ENCODE measurements at regions not wholly inside any gene's neighbourhood (a gene's known extent, or its start where the extent isn't known, plus 50 kb on each side); places are given as distances from the start of the nearest gene placed in this dataset.

DNA sequence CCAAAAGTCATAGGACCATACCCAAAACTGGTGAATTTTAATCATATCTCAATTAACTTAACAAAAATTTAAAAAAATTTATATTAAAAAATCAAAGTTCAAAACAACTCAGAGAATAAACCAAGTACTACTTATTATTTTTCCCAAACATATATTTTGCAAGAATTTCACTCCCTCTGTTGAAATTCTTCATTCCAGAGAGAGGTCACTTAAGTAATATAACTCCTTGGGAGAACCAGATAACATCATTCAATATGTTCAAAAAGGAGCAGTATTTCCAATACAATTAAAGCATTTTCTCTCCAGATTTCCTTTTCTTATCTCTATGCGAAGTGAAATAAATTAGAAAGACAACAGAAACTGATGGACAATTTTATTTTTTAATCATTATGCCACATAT, 165.9 kb upstream of the RND3 start:
- H3K4me1 Mint-ChIP-seq, result no peaks in the 10 kb centered on the region
- no peaks in the 10 kb centered on the region for H3K27me3 Mint-ChIP-seq
- H3K4me3 Mint-ChIP-seq, result no peak overlapping the region
- no peak overlapping the region for H3K27ac Mint-ChIP-seq
- H3K9me3 Mint-ChIP-seq, result no peaks in the 10 kb centered on the region
- no peak for DNase-seq
- H3K36me3 Mint-ChIP-seq, result no peaks in the 10 kb centered on the region

- Mint-ChIP-seq H3K4me3 (no peak overlapping the region), H3K27me3 (no peaks in the 10 kb centered on the region), H3K27ac (no peak overlapping the region), H3K9me3 (no peaks in the 10 kb centered on the region), H3K36me3 (no peaks in the 10 kb centered on the region), H3K4me1 (no peaks in the 10 kb centered on the region)
- no peak for DNase-seq
These were observed 160.5 kb upstream of the RND3 start for GRCh38 chr2:150647943-150648342.

- no peak overlapping the region for H3K27ac Mint-ChIP-seq
- H3K4me3 Mint-ChIP-seq, result no peak overlapping the region
- no peaks in the 10 kb centered on the region for H3K36me3 Mint-ChIP-seq
- no peaks in the 10 kb centered on the region for H3K4me1 Mint-ChIP-seq
- DNase-seq, result no peak
- no peaks in the 10 kb centered on the region for H3K9me3 Mint-ChIP-seq
- no peaks in the 10 kb centered on the region for H3K27me3 Mint-ChIP-seq
These were observed 159.3 kb upstream of the RND3 start for GRCh38 chr2:150646746-150647145.

DNA sequence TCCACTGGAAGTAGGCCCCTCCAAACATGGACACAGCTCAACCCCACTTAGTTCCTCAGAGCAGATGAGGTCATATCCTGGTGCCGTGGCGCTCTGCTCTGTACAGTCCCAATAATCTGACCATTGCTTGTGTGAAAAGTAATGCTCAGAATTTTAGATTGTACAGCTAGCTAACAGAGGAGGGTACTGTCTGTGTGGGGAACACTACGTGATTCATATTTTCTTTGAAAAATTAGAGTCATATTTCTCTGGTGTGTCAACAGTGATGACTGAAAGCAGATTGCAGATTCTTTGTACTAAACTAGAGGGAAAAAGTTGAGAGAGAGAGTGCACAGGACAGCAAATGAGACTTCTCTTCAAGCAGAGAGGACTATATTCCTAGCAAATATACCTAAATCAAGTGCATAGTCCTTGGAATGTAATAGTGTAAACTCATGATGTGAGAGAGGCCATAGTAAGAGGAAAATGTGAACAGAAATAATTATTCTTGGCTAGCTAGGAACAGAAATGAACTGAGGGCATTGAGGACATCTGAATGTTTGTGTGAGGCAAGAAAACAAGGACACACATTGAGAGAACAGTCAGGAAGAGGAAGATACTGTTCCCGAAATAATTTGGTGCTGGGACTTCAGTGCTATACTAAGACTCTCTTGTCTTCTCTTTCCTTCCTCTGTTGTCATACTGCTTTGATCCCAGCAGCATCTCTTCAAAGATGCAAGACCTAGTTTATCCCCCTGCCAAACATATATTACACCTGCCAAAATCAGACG, 157.0 kb upstream of the RND3 start:
- H3K36me3 Mint-ChIP-seq, result no peaks in the 10 kb centered on the region
- DNase-seq, result no peak
- no peak overlapping the region for H3K27ac Mint-ChIP-seq
- H3K9me3 Mint-ChIP-seq, result no peaks in the 10 kb centered on the region
- no peaks in the 10 kb centered on the region for H3K4me1 Mint-ChIP-seq
- no peak overlapping the region for H3K4me3 Mint-ChIP-seq
- no peaks in the 10 kb centered on the region for H3K27me3 Mint-ChIP-seq

DNA sequence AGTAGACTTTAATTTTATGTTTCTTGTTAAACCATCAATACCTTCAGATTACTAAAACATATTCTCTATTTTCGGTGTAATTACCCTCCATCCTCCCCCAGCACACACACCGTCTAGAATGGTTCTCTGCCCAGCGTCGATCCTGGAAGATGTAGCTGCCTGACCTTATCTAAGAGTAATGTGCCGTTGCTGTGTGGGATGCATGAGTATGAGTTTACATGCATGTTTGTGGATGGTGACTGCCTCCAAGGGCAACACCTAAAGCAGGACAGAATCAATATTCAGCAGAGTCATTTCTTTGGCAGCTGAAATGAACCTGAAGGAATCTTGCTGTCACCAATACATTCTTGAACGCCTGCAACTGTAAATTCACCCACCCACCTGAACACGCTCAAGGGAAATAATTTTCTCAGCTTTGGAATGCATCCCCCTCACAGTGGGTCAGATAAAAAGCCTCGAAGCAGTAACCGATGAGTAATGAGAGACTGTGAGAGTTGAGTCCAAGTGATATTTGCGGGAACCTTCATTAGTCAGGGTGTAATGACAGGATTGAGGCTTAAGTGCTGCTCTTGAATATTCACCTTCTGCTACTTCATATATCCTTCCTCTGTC, 155.8 kb upstream of the RND3 start:
- H3K4me1 Mint-ChIP-seq, result no peaks in the 10 kb centered on the region
- H3K27me3 Mint-ChIP-seq, result no peaks in the 10 kb centered on the region
- H3K27ac Mint-ChIP-seq, result no peak overlapping the region
- H3K4me3 Mint-ChIP-seq, result no peak overlapping the region
- DNase-seq, result no peak
- H3K9me3 Mint-ChIP-seq, result no peaks in the 10 kb centered on the region
- H3K36me3 Mint-ChIP-seq, result no peaks in the 10 kb centered on the region

GRCh38 chr2:150640039-150640438, 152.6 kb upstream of the RND3 start:
- no peak for DNase-seq
- Mint-ChIP-seq H3K9me3 (peaks cover 3% of the 10 kb centered on the region), H3K4me3 (no peak overlapping the region), H3K4me1 (no peaks in the 10 kb centered on the region), H3K27ac (no peak overlapping the region), H3K27me3 (no peaks in the 10 kb centered on the region), H3K36me3 (no peaks in the 10 kb centered on the region)

DNA sequence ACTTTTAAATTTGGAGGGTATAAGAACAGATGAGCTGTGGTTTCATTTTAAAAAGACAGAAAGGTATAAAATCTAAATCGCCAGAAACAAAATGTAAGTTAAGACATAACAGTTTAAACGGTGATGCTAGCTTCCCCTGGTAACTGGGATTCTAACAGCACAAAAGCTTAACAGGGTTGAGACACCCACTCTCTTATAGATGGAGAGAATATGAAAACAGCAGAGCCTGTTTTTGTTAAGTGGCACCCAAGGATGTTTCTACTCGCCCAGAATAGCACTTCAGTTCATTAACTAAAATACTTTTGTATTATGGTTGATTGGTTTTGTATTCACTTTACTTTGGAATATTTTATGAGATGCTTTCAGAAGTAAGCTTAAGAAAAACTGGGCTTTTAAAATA, 151.9 kb upstream of the RND3 start:
- DNase-seq, result no peak
- no peaks in the 10 kb centered on the region for H3K27me3 Mint-ChIP-seq
- no peaks in the 10 kb centered on the region for H3K36me3 Mint-ChIP-seq
- no peak overlapping the region for H3K4me3 Mint-ChIP-seq
- H3K4me1 Mint-ChIP-seq, result no peaks in the 10 kb centered on the region
- H3K27ac Mint-ChIP-seq, result no peak overlapping the region
- peaks cover 3% of the 10 kb centered on the region for H3K9me3 Mint-ChIP-seq

- H3K9me3 Mint-ChIP-seq, result peaks cover 1% of the 10 kb centered on the region
- H3K4me1 Mint-ChIP-seq, result no peaks in the 10 kb centered on the region
- no peak overlapping the region for H3K4me3 Mint-ChIP-seq
- no peaks in the 10 kb centered on the region for H3K27me3 Mint-ChIP-seq
- no peak overlapping the region for H3K27ac Mint-ChIP-seq
- H3K36me3 Mint-ChIP-seq, result no peaks in the 10 kb centered on the region
- no peak for DNase-seq
These were observed 143.9 kb upstream of the RND3 start for GRCh38 chr2:150631236-150631821.

DNA sequence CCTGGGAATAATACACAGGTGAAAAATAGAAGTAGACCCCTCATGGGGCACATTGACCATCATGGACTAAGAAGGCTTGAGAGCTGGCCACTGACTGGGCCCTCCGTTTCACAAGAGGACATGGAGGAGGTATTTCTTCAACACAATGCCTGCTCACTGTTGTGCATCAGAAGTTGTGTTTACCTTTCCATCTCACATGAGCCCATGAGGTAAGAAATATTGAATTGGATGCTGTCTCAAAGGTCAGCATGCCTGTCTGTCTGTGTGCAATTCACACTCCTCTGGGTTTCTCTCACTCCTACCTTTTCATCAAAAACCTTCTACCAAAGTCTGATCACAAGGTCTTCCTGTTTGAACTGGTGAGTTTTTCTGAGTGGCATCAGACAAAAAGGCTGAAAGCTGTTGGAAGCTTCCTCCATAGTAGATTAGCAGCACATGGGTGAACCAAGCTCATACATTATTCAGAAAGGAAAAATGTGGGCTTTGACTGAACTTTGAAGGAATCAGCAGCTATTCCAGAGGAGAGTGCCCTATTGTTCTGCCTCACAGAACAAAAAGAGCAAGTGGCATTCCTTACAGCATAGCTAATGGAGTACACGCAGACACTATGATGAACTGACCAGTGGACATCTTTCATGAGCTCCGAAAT, 143.2 kb upstream of the RND3 start:
- Mint-ChIP-seq H3K4me3 (no peak overlapping the region), H3K9me3 (peaks cover 1% of the 10 kb centered on the region), H3K27ac (no peak overlapping the region), H3K36me3 (no peaks in the 10 kb centered on the region), H3K4me1 (no peaks in the 10 kb centered on the region), H3K27me3 (no peaks in the 10 kb centered on the region)
- DNase-seq, result no peak

DNA sequence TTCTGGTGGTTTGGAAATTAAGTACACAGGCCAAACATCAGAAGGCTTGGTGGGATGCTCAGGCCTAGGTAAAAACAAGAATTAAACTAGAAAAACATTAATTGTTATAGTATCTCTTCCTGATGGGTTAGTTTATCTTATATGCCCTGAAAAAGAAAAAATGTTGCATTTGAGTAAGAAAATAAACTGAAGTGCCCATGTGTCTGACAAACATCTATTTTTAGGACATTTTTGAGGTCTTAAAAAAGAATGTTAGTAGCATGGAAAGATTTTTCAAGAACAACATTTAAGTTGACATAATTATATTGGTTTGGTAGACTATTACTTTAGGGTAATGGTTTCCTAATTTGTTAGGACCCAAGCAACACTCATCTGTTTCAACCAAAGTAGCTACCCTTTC, 140.1 kb upstream of the RND3 start:
- DNase-seq, result no peak
- no peaks in the 10 kb centered on the region for H3K27me3 Mint-ChIP-seq
- H3K4me3 Mint-ChIP-seq, result no peak overlapping the region
- no peak overlapping the region for H3K27ac Mint-ChIP-seq
- H3K4me1 Mint-ChIP-seq, result no peaks in the 10 kb centered on the region
- H3K9me3 Mint-ChIP-seq, result peaks cover 1% of the 10 kb centered on the region
- no peaks in the 10 kb centered on the region for H3K36me3 Mint-ChIP-seq

- Mint-ChIP-seq H3K27ac (no peak overlapping the region), H3K9me3 (peaks cover 1% of the 10 kb centered on the region), H3K4me3 (no peak overlapping the region), H3K36me3 (no peaks in the 10 kb centered on the region), H3K27me3 (no peaks in the 10 kb centered on the region), H3K4me1 (no peaks in the 10 kb centered on the region)
- DNase-seq, result no peak
These were observed 139.5 kb upstream of the RND3 start for GRCh38 chr2:150626934-150627411.

- Mint-ChIP-seq H3K4me3 (no peak overlapping the region), H3K9me3 (peaks cover 1% of the 10 kb centered on the region), H3K36me3 (no peaks in the 10 kb centered on the region), H3K27me3 (no peaks in the 10 kb centered on the region), H3K4me1 (no peaks in the 10 kb centered on the region), H3K27ac (no peak overlapping the region)
- no peak for DNase-seq
These were observed 138.3 kb upstream of the RND3 start for GRCh38 chr2:150625741-150626140.

GRCh38 chr2:150625303-150625702, 137.8 kb upstream of the RND3 start:
- H3K36me3 Mint-ChIP-seq, result no peaks in the 10 kb centered on the region
- no peak overlapping the region for H3K27ac Mint-ChIP-seq
- no peaks in the 10 kb centered on the region for H3K27me3 Mint-ChIP-seq
- H3K4me1 Mint-ChIP-seq, result no peaks in the 10 kb centered on the region
- peaks cover 1% of the 10 kb centered on the region for H3K9me3 Mint-ChIP-seq
- DNase-seq, result no peak
- no peak overlapping the region for H3K4me3 Mint-ChIP-seq

DNA sequence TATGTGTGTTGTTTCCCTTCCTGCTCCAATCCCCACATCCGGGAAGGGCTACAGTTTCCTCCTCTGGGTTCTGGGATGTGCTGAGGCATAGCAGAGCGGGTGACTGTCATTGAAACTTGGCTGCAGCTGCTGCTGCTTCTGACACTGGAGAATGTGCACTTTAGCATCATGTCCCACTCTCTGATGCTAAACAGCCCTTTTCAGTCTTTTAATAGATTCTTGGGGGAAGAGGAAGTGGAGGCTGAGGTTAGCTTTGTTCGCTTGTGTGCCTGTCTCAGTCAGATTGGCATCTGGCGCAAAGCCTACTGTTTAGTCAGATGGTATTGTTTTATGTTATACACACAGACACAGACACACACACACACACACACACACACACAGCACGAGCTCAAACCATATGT, 136.5 kb upstream of the RND3 start:
- Mint-ChIP-seq H3K4me1 (no peaks in the 10 kb centered on the region), H3K4me3 (no peak overlapping the region), H3K36me3 (no peaks in the 10 kb centered on the region), H3K27me3 (no peaks in the 10 kb centered on the region), H3K27ac (no peak overlapping the region), H3K9me3 (peaks cover 1% of the 10 kb centered on the region)
- no peak for DNase-seq

DNA sequence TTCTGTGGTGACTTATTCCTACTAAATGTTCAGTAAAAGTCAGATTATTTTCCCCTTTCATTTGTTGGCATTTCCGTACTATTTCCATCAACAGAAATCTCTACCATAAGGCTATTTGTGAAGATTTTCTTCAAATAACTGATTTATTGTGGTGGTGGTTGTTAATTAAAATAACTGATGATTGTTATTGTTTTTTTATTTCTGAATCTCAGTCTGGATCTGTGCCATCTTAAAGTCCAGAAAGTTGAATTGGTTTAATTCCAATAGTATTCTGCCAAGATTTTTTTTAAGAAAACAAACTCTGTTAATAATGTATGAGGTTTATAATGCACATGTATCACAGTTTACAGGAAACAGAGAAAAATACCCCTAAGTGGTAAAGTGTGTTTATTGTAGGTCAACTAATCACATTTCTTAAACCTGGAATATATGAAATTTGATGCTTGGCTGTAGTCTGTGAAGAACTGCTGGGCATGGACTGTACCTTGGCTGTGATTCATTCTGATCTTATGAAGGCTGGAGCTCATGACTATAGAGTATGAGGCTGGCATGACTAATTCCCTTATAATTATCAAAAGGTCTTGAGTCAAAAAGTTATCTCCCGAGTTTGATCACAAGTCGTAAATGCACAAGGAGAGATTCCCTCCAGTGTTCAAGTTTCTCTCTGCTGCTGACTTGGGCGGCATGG, 134.2 kb upstream of the RND3 start:
- no peaks in the 10 kb centered on the region for H3K4me1 Mint-ChIP-seq
- no peak for DNase-seq
- H3K9me3 Mint-ChIP-seq, result peaks cover 1% of the 10 kb centered on the region
- no peak overlapping the region for H3K27ac Mint-ChIP-seq
- H3K4me3 Mint-ChIP-seq, result no peak overlapping the region
- H3K27me3 Mint-ChIP-seq, result no peaks in the 10 kb centered on the region
- H3K36me3 Mint-ChIP-seq, result no peaks in the 10 kb centered on the region

All from activated naive CD8-positive, alpha-beta T cell treated with anti-CD3 and anti-CD28 coated beads for 36 hours (primary cell).